HL-60 (cell line): ENCODE measurements at regions not wholly inside any gene's neighbourhood (a gene's known extent, or its start where the extent isn't known, plus 50 kb on each side); places are given as distances from the start of the nearest gene placed in this dataset.

Source experiments
- CTCF ChIP-seq: IDR thresholded peaks from one replicate; pipeline ENCODE4 v1.5.1; 2011; ENCODE audit warnings: low read length, control low read depth, inconsistent platforms; ENCODE audit not compliant: insufficient read depth
- GABPA ChIP-seq: IDR thresholded peaks from 2 replicates; pipeline ENCODE4 v1.6.1; 2012; ENCODE audit warnings: low read depth
- POLR2AphosphoS5 ChIP-seq: IDR thresholded peaks from 2 replicates; pipeline ENCODE4 v1.6.1; 2012; ENCODE audit warnings: low read depth
- REST ChIP-seq: IDR thresholded peaks from 2 replicates; pipeline ENCODE4 v1.6.1; 2012; ENCODE audit warnings: low read depth; ENCODE audit not compliant: insufficient replicate concordance
- SPI1 ChIP-seq: IDR thresholded peaks from 2 replicates; pipeline ENCODE4 v1.6.1; 2012; ENCODE audit warnings: low read depth, mild to moderate bottlenecking, borderline replicate concordance

GRCh38 chrX:39528161-39528916 lies 569.4 kb downstream of the BCOR start:
- TF ChIP-seq CTCF (no peak), POLR2AphosphoS5 (no peak), REST (no peak), GABPA (no peak), SPI1 (no peak)
